Mesenchymal stem cell (in vitro differentiated cells and primary cell): ENCODE measurements at regions not wholly inside any gene's neighbourhood (a gene's known extent, or its start where the extent isn't known, plus 50 kb on each side); places are given as distances from the start of the nearest gene placed in this dataset.
"Not testable (repeated sequence)": the region's sequence is repeated elsewhere in the genome, so short reads cannot be mapped to it uniquely, and the experiment has no call there.

ENCODE experiments used
- DNase-seq: peaks from one replicate; pipeline ENCODE4 v3.0.0-alpha.2; 2013
- H2AFZ ChIP-seq: one replicate; pipeline ENCODE4 v1.6.1; 2013; ENCODE audit warnings: low read depth, mild to moderate bottlenecking, control low read depth, inconsistent platforms, low read length, moderate library complexity
- H2AK5ac ChIP-seq: 2 replicates; pipeline ENCODE4 v1.6.1; 2013; ENCODE audit warnings: low read length, moderate library complexity, mild to moderate bottlenecking, inconsistent platforms; ENCODE audit not compliant: severe bottlenecking
- H2BK120ac ChIP-seq: one replicate; pipeline ENCODE4 v1.6.1; 2013; ENCODE audit warnings: low read depth, mild to moderate bottlenecking, inconsistent platforms, low read length, moderate library complexity
- H2BK12ac ChIP-seq, 2 experiments: one replicate each; pipeline ENCODE4 v1.6.1; 2013; ENCODE audit warnings: inconsistent platforms in 2 of 2, low read length in 2 of 2, mild to moderate bottlenecking in 2 of 2, moderate library complexity in 2 of 2, control low read depth in 1 of 2
- H2BK15ac ChIP-seq: one replicate; pipeline ENCODE4 v1.6.1; 2013; ENCODE audit warnings: mild to moderate bottlenecking, low read depth, inconsistent platforms; ENCODE audit not compliant: poor library complexity, severe bottlenecking
- H2BK5ac ChIP-seq: 2 replicates; pipeline ENCODE4 v1.6.1; 2013; ENCODE audit warnings: low read depth, mild to moderate bottlenecking, low read length, control low read depth, inconsistent platforms; ENCODE audit not compliant: poor library complexity, severe bottlenecking
- H3K14ac ChIP-seq, 2 experiments: one replicate each; pipeline ENCODE4 v1.6.1; 2013; ENCODE audit warnings: inconsistent platforms in 2 of 2, low read length in 2 of 2, control low read depth in 1 of 2, mild to moderate bottlenecking in 1 of 2, moderate library complexity in 1 of 2
- H3K18ac ChIP-seq, 2 experiments: one replicate each; pipeline ENCODE4 v1.6.1; 2013; ENCODE audit warnings: inconsistent platforms in 2 of 2, low read length in 2 of 2, control low read depth in 1 of 2, low read depth in 1 of 2, mild to moderate bottlenecking in 1 of 2
- H3K23ac ChIP-seq, 2 experiments: one replicate each; pipeline ENCODE4 v1.6.1; 2013; ENCODE audit warnings: inconsistent platforms in 2 of 2, low read length in 2 of 2, mild to moderate bottlenecking in 2 of 2, moderate library complexity in 2 of 2, control low read depth in 1 of 2
- H3K27ac ChIP-seq: 2 replicates; pipeline ENCODE4 v1.5.1; 2013; ENCODE audit warnings: mild to moderate bottlenecking, moderate library complexity, low read length, control low read depth, inconsistent platforms; ENCODE audit not compliant: poor library complexity, severe bottlenecking
- H3K27me3 ChIP-seq, 2 experiments: 2 replicates each; pipeline versions ENCODE4 v1.6.1 to v1.7.0; 2013; ENCODE audit warnings: low read length in 2 of 2, mild to moderate bottlenecking in 2 of 2, moderate library complexity in 2 of 2, control low read depth in 1 of 2, inconsistent platforms in 1 of 2; ENCODE audit not compliant: control insufficient read depth in 1 of 2, insufficient read depth in 1 of 2
- H3K36me3 ChIP-seq, 2 experiments: 2 replicates each; pipeline versions ENCODE4 v1.6.1 to v1.7.0; 2013; ENCODE audit warnings: low read length in 2 of 2, control low read depth in 1 of 2, inconsistent platforms in 1 of 2, low read depth in 1 of 2, mild to moderate bottlenecking in 1 of 2; ENCODE audit not compliant: insufficient read depth in 2 of 2, control insufficient read depth in 1 of 2
- H3K4ac ChIP-seq, 2 experiments: one replicate each; pipeline ENCODE4 v1.6.1; 2013; ENCODE audit warnings: inconsistent platforms in 2 of 2, low read length in 2 of 2, mild to moderate bottlenecking in 2 of 2, moderate library complexity in 2 of 2, control low read depth in 1 of 2, low read depth in 1 of 2
- H3K4me1 ChIP-seq: 2 replicates; pipeline ENCODE4 v1.6.1; 2013; ENCODE audit warnings: low read depth, low read length, control low read depth; ENCODE audit not compliant: control insufficient read depth, insufficient read depth
- H3K4me2 ChIP-seq: 2 replicates; pipeline ENCODE4 v1.6.1; 2013; ENCODE audit warnings: low read length, mild to moderate bottlenecking, inconsistent platforms; ENCODE audit not compliant: poor library complexity, severe bottlenecking
- H3K4me3 ChIP-seq, 2 experiments: 2 replicates each; pipeline versions ENCODE4 v1.5.1 to v1.7.0; 2013; ENCODE audit warnings: low read length in 2 of 2, mild to moderate bottlenecking in 2 of 2, control low read depth in 1 of 2, low read depth in 1 of 2; ENCODE audit not compliant: insufficient read depth in 1 of 2
- H3K79me1 ChIP-seq: replicated peaks from 2 replicates; pipeline ENCODE4 v1.6.1; 2013; ENCODE audit warnings: mild to moderate bottlenecking, control low read depth, low read length, inconsistent platforms; ENCODE audit not compliant: poor library complexity, severe bottlenecking
- H3K9ac ChIP-seq: 2 replicates; pipeline ENCODE4 v1.7.0; 2013; ENCODE audit warnings: mild to moderate bottlenecking, low read length, moderate library complexity
- H3K9me3 ChIP-seq: 2 replicates; pipeline ENCODE4 v1.7.0; 2013; ENCODE audit warnings: mild to moderate bottlenecking, low read length; ENCODE audit not compliant: control insufficient read depth
- H4K8ac ChIP-seq: one replicate; pipeline ENCODE4 v1.6.1; 2013; ENCODE audit warnings: inconsistent platforms, mild to moderate bottlenecking, low read length, moderate library complexity
- H4K91ac ChIP-seq: one replicate; pipeline ENCODE4 v1.6.1; 2013; ENCODE audit warnings: mild to moderate bottlenecking, low read length, inconsistent platforms
- WGBS: methylation state at CpG from one replicate; pipeline ENCODE4 v1.1.7; 2013; ENCODE audit warnings: mixed read lengths; 5-methylcytosine and 5-hydroxymethylcytosine counted together

DNA sequence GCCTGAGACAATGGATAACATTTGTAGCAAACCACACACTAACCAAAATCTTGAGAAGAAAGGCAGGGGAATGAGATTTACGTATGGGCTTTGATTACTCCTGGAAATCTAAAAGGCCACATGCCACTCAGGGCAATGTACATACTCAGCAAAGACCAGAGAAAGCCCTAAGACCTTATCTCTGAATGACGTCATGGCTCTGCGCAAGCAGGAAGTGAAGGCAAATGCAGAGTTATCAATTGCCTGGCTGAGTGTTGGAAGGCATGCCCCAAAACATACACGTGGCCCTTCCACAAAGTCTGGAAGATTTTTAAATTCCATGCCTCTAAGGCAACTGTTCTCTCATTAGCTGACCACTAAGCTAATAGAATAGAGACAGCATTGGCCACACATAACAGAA, 90.9 kb upstream of the NRBF2 start:
- no peak overlapping the region for H2AK5ac ChIP-seq
- no peak overlapping the region for H2BK5ac ChIP-seq
- H3K9ac ChIP-seq: no peak overlapping the region
- no peak overlapping the region for H2BK120ac ChIP-seq
- H3K36me3 ChIP-seq: no peaks in the 10 kb centered on the region
- H4K91ac ChIP-seq: no peak overlapping the region
- H3K4ac ChIP-seq: peak overlapping the region in 1 of 2 experiments; percentile 37
- no peak overlapping the region for H3K23ac ChIP-seq
- H2BK12ac ChIP-seq: no peak overlapping the region
- DNase-seq: no peak
- no peak overlapping the region for H2AFZ ChIP-seq
- peaks cover 33% of the 10 kb centered on the region for H3K9me3 ChIP-seq
- H3K14ac ChIP-seq: no peak overlapping the region
- H3K27ac ChIP-seq: no peak overlapping the region
- no peak overlapping the region for H2BK15ac ChIP-seq
- H3K79me1 ChIP-seq: no peaks in the 10 kb centered on the region
- WGBS: 70% methylated on average over 4 of the region's 4 CpGs
- H4K8ac ChIP-seq: no peak overlapping the region
- H3K27me3 ChIP-seq: no peaks in the 10 kb centered on the region
- no peak overlapping the region for H3K4me2 ChIP-seq
- no peaks in the 10 kb centered on the region for H3K4me1 ChIP-seq
- no peak overlapping the region for H3K18ac ChIP-seq
- no peak overlapping the region for H3K4me3 ChIP-seq

DNA sequence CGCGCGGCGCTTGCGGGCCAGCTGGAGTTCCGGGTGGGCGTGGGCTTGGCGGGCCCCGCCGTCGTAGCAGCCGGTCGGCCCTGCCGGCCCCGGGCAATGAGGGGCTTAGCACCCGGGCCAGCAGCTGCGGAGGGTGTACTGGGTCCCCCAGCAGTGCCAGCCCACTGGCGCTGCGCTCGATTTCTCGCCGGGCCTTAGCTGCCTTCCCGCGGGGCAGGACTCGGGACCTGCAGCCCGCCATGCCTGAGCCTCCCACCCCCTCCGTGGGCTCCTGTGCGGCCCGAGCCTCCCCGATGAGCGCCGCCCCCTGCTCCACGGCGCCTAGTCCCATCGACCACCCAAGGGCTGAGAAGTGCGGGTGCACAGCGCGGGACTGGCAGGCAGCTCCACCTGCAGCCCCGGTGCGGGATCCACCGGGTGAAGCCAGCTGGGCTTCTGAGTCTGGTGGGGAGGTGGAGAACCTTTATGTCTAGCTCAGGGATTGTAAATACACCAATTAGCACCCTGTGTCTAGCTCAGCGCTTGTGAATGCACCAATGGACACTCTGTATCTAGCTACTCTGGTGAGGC, 99.4 kb upstream of the NRBF2 start:
- not testable (repeated sequence) for H3K4me2 ChIP-seq, H2BK5ac ChIP-seq, H4K8ac ChIP-seq, H3K27me3 ChIP-seq, H3K18ac ChIP-seq, H2BK12ac ChIP-seq, H3K4ac ChIP-seq, H3K4me1 ChIP-seq, H2BK15ac ChIP-seq, H3K79me1 ChIP-seq, H3K27ac ChIP-seq, H3K14ac ChIP-seq, H3K9ac ChIP-seq, H4K91ac ChIP-seq, H2BK120ac ChIP-seq, H3K23ac ChIP-seq, H3K4me3 ChIP-seq, H2AK5ac ChIP-seq, H2AFZ ChIP-seq, DNase-seq, H3K36me3 ChIP-seq
- H3K9me3 ChIP-seq: peaks cover 15% of the 10 kb centered on the region
- WGBS: 99% methylated on average over 14 of the region's 42 CpGs

DNA sequence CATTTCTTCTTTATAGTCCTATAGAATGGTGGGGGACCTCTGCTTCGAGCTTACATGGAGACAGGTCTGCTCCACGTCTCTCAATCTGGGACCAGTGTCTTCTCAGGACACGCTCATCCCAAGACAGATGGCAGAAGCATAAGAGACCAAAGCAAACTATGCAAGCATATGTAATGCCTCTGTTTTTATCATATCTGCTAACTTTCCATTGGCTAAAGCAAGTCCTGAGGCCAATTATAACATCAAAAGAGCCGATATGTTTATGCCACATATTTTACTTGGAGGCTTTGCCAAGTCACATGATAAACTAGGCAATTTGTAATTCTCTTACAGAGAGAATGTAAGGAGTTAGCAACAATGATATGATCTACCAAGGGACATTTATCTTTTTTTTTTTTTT, 102.6 kb upstream of the NRBF2 start:
- H3K4ac ChIP-seq: no peak overlapping the region
- H3K9ac ChIP-seq: no peak overlapping the region
- H3K4me3 ChIP-seq: no peak overlapping the region
- WGBS: 73% methylated on average over 4 of the region's 4 CpGs
- H4K91ac ChIP-seq: no peak overlapping the region
- no peak overlapping the region for H2BK120ac ChIP-seq
- no peak overlapping the region for H2BK5ac ChIP-seq
- no peaks in the 10 kb centered on the region for H3K36me3 ChIP-seq
- H2AK5ac ChIP-seq: no peak overlapping the region
- peaks cover 11% of the 10 kb centered on the region for H3K9me3 ChIP-seq
- no peaks in the 10 kb centered on the region for H3K79me1 ChIP-seq
- no peak overlapping the region for H2BK12ac ChIP-seq
- no peak overlapping the region for H3K18ac ChIP-seq
- no peak overlapping the region for H2AFZ ChIP-seq
- H2BK15ac ChIP-seq: no peak overlapping the region
- no peak for DNase-seq
- no peak overlapping the region for H3K23ac ChIP-seq
- no peak overlapping the region for H3K27ac ChIP-seq
- no peaks in the 10 kb centered on the region for H3K27me3 ChIP-seq
- no peak overlapping the region for H3K4me2 ChIP-seq
- no peak overlapping the region for H4K8ac ChIP-seq
- no peaks in the 10 kb centered on the region for H3K4me1 ChIP-seq
- no peak overlapping the region for H3K14ac ChIP-seq

- no peak overlapping the region for H3K14ac ChIP-seq
- no peaks in the 10 kb centered on the region for H3K27me3 ChIP-seq
- no peak overlapping the region for H3K4me3 ChIP-seq
- no peaks in the 10 kb centered on the region for H3K36me3 ChIP-seq
- H3K23ac ChIP-seq: no peak overlapping the region
- no peak overlapping the region for H3K18ac ChIP-seq
- no peaks in the 10 kb centered on the region for H3K9me3 ChIP-seq
- H3K4ac ChIP-seq: no peak overlapping the region
- H3K9ac ChIP-seq: no peak overlapping the region
- H2AFZ ChIP-seq: no peak overlapping the region
- no peak overlapping the region for H4K8ac ChIP-seq
- no peak overlapping the region for H3K4me2 ChIP-seq
- H3K27ac ChIP-seq: no peak overlapping the region
- no peak overlapping the region for H2BK12ac ChIP-seq
- H2BK5ac ChIP-seq: no peak overlapping the region
- H4K91ac ChIP-seq: no peak overlapping the region
- DNase-seq: no peak
- H2AK5ac ChIP-seq: no peak overlapping the region
- 92% methylated on average over 4 of the region's 6 CpGs for WGBS
- H3K4me1 ChIP-seq: no peaks in the 10 kb centered on the region
- no peaks in the 10 kb centered on the region for H3K79me1 ChIP-seq
- no peak overlapping the region for H2BK120ac ChIP-seq
- no peak overlapping the region for H2BK15ac ChIP-seq
Measured at GRCh38 chr10:63027531-63027930, 105.6 kb upstream of the NRBF2 start.
